Peyer's patch (tissue), 4 donors: ENCODE measurements at regions not wholly inside any gene's neighbourhood (a gene's known extent, or its start where the extent isn't known, plus 50 kb on each side); places are given as distances from the start of the nearest gene placed in this dataset.
"Not testable (repeated sequence)": the region's sequence is repeated elsewhere in the genome, so short reads cannot be mapped to it uniquely, and the experiment has no call there.

Experiments
- DNase-seq, 3 donors: peaks; one replicate each; pipeline ENCODE4 v3.0.0-alpha.2; 2017 to 2019
- H3K27ac ChIP-seq, 4 donors: fragments of 200-600 bp; sonication (generic); one replicate each; pipeline ENCODE4 v1.5.1; 2016 to 2019
- H3K27me3 ChIP-seq, 2 donors: fragments of 200-600 bp; sonication (generic); one replicate each; pipeline ENCODE4 v1.5.1; 2019
- H3K36me3 ChIP-seq, 3 donors: fragments of 200-600 bp; sonication (generic); one replicate each; pipeline ENCODE4 v1.5.1; 2016 to 2019
- H3K4me1 ChIP-seq, 4 donors: fragments of 200-600 bp; sonication (generic); one replicate each; pipeline ENCODE4 v1.5.1; 2016 to 2019
- H3K4me3 ChIP-seq, 4 donors: fragments of 200-600 bp; sonication (generic); 1 replicate in 3 of 4; 2 replicates in 1 of 4; pipeline ENCODE4 v1.5.1; 2016 to 2019; ENCODE audit warnings: mild to moderate bottlenecking in 1 of 4
- H3K9me3 ChIP-seq, 4 donors: fragments of 200-600 bp; sonication (generic); one replicate each; pipeline ENCODE4 v1.5.1; 2016 to 2019; ENCODE audit warnings: mild to moderate bottlenecking in 1 of 4
- CTCF ChIP-seq, 6 experiments: fragments of 450-650 bp in 4 of 6; fragments of 200-600 bp in 2 of 6; sonication (generic) in 1 of 6; IDR thresholded peaks; one replicate each; pipeline ENCODE4 v1.5.1; 2017 to 2019; ENCODE audit warnings: antibody characterized with exemption in 6 of 6, mild to moderate bottlenecking in 3 of 6, moderate library complexity in 1 of 6
- POLR2A ChIP-seq, 2 donors: fragments of 450-650 bp; IDR thresholded peaks; one replicate each; pipeline ENCODE4 v1.5.1; 2017; ENCODE audit warnings: antibody characterized with exemption in 2 of 2, mild to moderate bottlenecking in 2 of 2, moderate library complexity in 2 of 2

GRCh38 chr3:23136054-23136453 lies 67.1 kb upstream of the UBE2E2 start:
- no peak for DNase-seq
- H3K4me1 ChIP-seq = no peaks in the 10 kb centered on the region
- H3K36me3 ChIP-seq = no peaks in the 10 kb centered on the region
- H3K4me3 ChIP-seq = no peak overlapping the region
- no peaks in the 10 kb centered on the region for H3K27me3 ChIP-seq
- TF ChIP-seq CTCF (IDR thresholded peaks at IDR 0.05) = no peak
- TF ChIP-seq POLR2A (IDR thresholded peaks at IDR 0.05) = no peak
- no peaks in the 10 kb centered on the region for H3K9me3 ChIP-seq
- H3K27ac ChIP-seq = no peak overlapping the region

DNA sequence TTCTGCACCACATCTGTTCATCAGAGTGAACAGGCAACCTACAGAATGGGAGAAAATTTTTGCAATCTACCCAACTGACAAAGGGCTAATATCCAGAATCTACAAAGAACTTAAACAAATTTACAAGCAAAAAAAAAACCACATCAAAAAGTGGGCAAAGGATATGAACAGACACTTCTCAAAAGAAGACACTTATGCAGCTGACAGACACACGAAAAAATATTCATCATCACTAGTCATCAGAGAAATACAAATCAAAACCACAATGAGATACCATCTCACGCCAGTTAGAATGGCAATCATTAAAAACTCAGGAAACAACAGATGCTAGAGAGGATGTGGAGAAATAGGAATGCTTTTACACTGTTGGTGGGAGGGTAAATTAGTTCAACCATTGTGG lies 59.1 kb upstream of the UBE2E2 start:
- not testable (repeated sequence) for H3K27me3 ChIP-seq, H3K4me3 ChIP-seq, H3K36me3 ChIP-seq, H3K9me3 ChIP-seq, DNase-seq, H3K4me1 ChIP-seq, H3K27ac ChIP-seq

DNA sequence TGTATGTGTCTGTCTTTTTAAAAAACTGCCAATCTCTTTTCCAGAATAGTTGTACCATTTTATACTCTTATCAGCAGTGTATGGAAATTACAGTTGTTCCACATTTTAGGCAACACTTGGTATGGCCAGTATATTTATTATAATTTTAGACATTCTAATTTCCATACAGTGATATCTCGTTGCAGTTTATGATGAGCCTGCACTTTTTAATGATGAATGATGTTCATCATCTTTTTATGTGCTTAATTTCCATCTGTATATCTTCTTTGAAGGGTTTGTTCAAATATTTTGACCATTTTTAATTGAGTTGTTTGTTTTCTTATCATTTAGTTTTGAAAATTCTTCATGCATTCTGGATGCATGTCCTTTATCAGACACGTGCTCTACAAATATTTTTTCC lies 57.0 kb upstream of the UBE2E2 start:
- TF ChIP-seq CTCF (IDR thresholded peaks at IDR 0.05) (no peak), POLR2A (IDR thresholded peaks at IDR 0.05) (no peak)
- Histone ChIP-seq H3K9me3 (no peaks in the 10 kb centered on the region), H3K36me3 (no peaks in the 10 kb centered on the region), H3K27me3 (no peaks in the 10 kb centered on the region), H3K4me1 (no peaks in the 10 kb centered on the region), H3K4me3 (no peak overlapping the region), H3K27ac (no peak overlapping the region)
- DNase-seq = no peak

GRCh38 chr3:23152989-23153388 lies 50.1 kb upstream of the UBE2E2 start:
- Histone ChIP-seq H3K27ac (no peak overlapping the region), H3K36me3 (no peaks in the 10 kb centered on the region), H3K4me3 (no peak overlapping the region), H3K9me3 (no peaks in the 10 kb centered on the region), H3K27me3 (no peaks in the 10 kb centered on the region), H3K4me1 (no peaks in the 10 kb centered on the region)
- no peak for DNase-seq
- TF ChIP-seq CTCF (IDR thresholded peaks at IDR 0.05) = no peak
- TF ChIP-seq POLR2A (IDR thresholded peaks at IDR 0.05) = no peak
